GM18505 (cell line): ENCODE measurements at regions not wholly inside any gene's neighbourhood (a gene's known extent, or its start where the extent isn't known, plus 50 kb on each side); places are given as distances from the start of the nearest gene placed in this dataset.

Experiments used
- ATAC-seq: cut with Tn5 transposase; IDR thresholded peaks from one replicate; pipeline ENCODE4 v1.9.1; 2021; ENCODE audit not compliant: unreplicated experiment
- POLR2A ChIP-seq: IDR thresholded peaks from 4 replicates; pipeline ENCODE4 v1.6.1; 2011; ENCODE audit warnings: borderline replicate concordance; ENCODE audit not compliant: insufficient read depth, insufficient read length; ENCODE audit errors: extremely low read depth

DNA sequence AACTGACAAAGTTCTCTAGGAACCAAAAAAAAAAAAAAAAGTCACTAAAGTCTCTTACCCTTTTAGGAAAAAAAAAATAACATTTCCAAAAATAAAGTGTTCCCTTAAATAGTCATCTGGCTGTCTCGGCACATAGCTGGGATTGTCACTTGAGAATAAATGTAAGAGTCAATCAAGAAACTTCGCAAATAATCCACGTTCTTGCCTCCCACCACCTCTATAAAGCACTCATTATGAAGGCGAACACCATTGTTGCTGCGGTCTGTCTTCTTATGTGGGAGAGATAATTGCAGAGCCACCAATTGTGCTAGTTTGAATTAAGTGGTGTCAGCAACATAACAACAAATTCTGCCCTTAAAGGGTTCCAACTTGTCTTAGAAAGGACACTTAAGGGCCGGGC lies 163.7 kb downstream of the FBXO15 start:
- no peak for ATAC-seq
- no peak for TF ChIP-seq POLR2A

GRCh38 chr18:73983496-73983895 lies 164.1 kb downstream of the FBXO15 start:
- ATAC-seq, result no peak

GRCh38 chr18:73981796-73982195 lies 165.8 kb downstream of the FBXO15 start:
- no peak for ATAC-seq
- TF ChIP-seq POLR2A, result no peak

More at GRCh38 chr18:73983496-73983895, 164.1 kb downstream of the FBXO15 start:
- TF ChIP-seq POLR2A, result no peak

GRCh38 chr18:73980289-73980979 lies 167.2 kb downstream of the FBXO15 start:
- no peak for TF ChIP-seq POLR2A
- no peak for ATAC-seq

DNA sequence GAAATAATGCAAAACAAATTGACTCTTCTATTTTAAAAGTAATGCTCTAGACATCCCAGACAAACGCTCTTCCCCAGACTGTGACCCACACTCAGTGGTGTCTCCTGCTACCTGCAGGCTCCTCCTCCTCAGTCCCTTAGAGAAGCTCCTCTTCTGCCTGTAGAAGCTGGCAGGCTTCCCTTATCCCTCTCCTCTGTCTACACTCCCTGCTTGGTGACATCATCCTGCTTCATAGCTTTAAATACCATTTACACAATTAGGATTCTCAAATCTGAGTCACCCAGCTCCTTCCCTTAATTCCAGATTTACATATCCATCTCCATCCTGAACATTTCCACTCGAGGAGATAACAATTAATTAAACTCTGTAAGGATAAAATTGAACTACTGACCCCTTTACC lies 167.9 kb downstream of the FBXO15 start:
- TF ChIP-seq POLR2A, result no peak
- ATAC-seq, result no peak

DNA sequence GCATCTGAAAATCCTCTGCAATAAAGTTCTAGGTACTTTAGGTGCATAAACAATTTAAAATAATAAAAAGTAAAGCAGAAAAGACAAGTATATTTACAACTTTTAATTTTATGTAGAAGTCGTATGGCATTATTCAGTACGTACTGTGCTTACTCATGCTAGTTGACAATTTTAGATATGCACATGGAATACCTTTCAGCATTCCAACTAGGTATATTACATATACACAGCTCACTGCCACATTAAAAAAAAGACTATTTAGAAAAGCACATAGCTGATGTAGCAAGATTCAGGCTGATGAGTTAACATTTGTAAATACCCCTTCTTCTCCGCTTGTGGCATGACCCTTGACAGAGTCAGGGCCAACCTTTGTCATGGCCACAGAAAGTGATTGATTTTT lies 171.2 kb downstream of the FBXO15 start:
- ATAC-seq, result no peak
- no peak for TF ChIP-seq POLR2A

- ATAC-seq, result no peak
- TF ChIP-seq POLR2A, result no peak
Measured at GRCh38 chr18:73975266-73975665, 172.4 kb downstream of the FBXO15 start.

- TF ChIP-seq POLR2A, result no peak
- no peak for ATAC-seq
Measured at GRCh38 chr18:73973972-73974371, 173.7 kb downstream of the FBXO15 start.

DNA sequence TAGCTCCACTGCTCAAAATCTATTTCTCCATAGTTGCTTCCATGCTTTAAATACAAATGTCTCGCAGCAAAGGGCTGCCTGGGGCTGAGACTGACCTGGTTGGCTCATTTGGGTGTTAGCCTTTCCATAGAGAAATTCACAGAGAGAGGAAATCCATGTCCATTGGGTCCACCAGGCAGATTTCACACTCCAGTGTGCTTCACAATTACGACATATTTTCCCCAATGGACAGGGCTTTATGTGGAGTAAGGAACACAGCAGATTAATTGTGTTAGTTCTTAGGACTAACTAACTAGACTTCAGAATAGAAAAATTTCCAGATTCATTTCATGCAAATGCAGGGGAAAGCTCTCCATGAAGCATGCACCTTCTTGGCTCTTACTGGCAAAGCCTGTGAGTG lies 180.7 kb downstream of the FBXO15 start:
- no peak for ATAC-seq
- no peak for TF ChIP-seq POLR2A

- no peak for TF ChIP-seq POLR2A
- no peak for ATAC-seq
Measured at GRCh38 chr18:73962256-73962655, 185.4 kb downstream of the FBXO15 start.

GRCh38 chr18:73961804-73962203 lies 185.8 kb downstream of the FBXO15 start:
- no peak for ATAC-seq
- no peak for TF ChIP-seq POLR2A

GRCh38 chr18:73959352-73959751 lies 188.3 kb downstream of the FBXO15 start:
- TF ChIP-seq POLR2A, result no peak
- ATAC-seq, result no peak

GRCh38 chr18:73954268-73954667 lies 193.4 kb downstream of the FBXO15 start:
- TF ChIP-seq POLR2A, result no peak
- ATAC-seq, result no peak

- no peak for TF ChIP-seq POLR2A
- no peak for ATAC-seq
Measured at GRCh38 chr18:73952296-73952946, 195.2 kb downstream of the FBXO15 start.
